ENCODE measurements at regions not wholly inside any gene's neighbourhood (a gene's known extent, or its start where the extent isn't known, plus 50 kb on each side); places are given as distances from the start of the nearest gene placed in this dataset.

GRCh38 chr3:84141571-84141970 lies 817.2 kb upstream of the CADM2 start:
- Histone ChIP-seq H3K36me3 (ENCODE audit: insufficient read depth, low read length) (no peaks in the 10 kb centered on the region), H3K9me3 (ENCODE audit: insufficient read depth, low read depth, low read length) (no peaks in the 10 kb centered on the region), H3K9ac (ENCODE audit: low read depth, low read length, poor library complexity, severe bottlenecking) (no peak overlapping the region), H3K4me1 (ENCODE audit: insufficient read depth, low read length, poor library complexity, severe bottlenecking) (no peaks in the 10 kb centered on the region), H3F3A (ENCODE audit: low read depth) (no peaks in the 10 kb centered on the region), H4K20me1 (ENCODE audit: insufficient read depth, low read length, poor library complexity, severe bottlenecking) (no peaks in the 10 kb centered on the region), H3K4me2 (ENCODE audit: low read depth, low read length, poor library complexity, severe bottlenecking) (no peak overlapping the region), H3K9me2 (replicated peaks; ENCODE audit: low read depth, low read length) (no peaks in the 10 kb centered on the region), H2AFZ (ENCODE audit: low read length) (no peak overlapping the region), H3K27me3 (ENCODE audit: insufficient read depth, low read length, poor library complexity, severe bottlenecking) (no peaks in the 10 kb centered on the region), H3K4me3 (ENCODE audit: low read length, poor library complexity, severe bottlenecking) (no peak overlapping the region), H3K79me2 (ENCODE audit: insufficient read depth, low read length) (no peaks in the 10 kb centered on the region)
- no peak for TF ChIP-seq CTCF (conservative IDR thresholded peaks at IDR 0.05; ENCODE audit: low read length)
- no peak for TF ChIP-seq EZH2phosphoT487 (IDR thresholded peaks at IDR 0.05; ENCODE audit: borderline replicate concordance)

- no peaks in the 10 kb centered on the region for H3K79me2 ChIP-seq (ENCODE audit: insufficient read depth, low read length)
- H3K9me2 ChIP-seq (replicated peaks; ENCODE audit: low read depth, low read length) = no peaks in the 10 kb centered on the region
- H3K9ac ChIP-seq (ENCODE audit: low read depth, low read length, poor library complexity, severe bottlenecking) = no peak overlapping the region
- H3K4me3 ChIP-seq (ENCODE audit: low read length, poor library complexity, severe bottlenecking) = no peak overlapping the region
- H3K4me1 ChIP-seq (ENCODE audit: insufficient read depth, low read length, poor library complexity, severe bottlenecking) = no peaks in the 10 kb centered on the region
- no peaks in the 10 kb centered on the region for H3K27me3 ChIP-seq (ENCODE audit: insufficient read depth, low read length, poor library complexity, severe bottlenecking)
- H3F3A ChIP-seq (ENCODE audit: low read depth) = no peaks in the 10 kb centered on the region
- H2AFZ ChIP-seq (ENCODE audit: low read length) = no peak overlapping the region
- H3K9me3 ChIP-seq (ENCODE audit: insufficient read depth, low read depth, low read length) = no peaks in the 10 kb centered on the region
- no peak for TF ChIP-seq CTCF (conservative IDR thresholded peaks at IDR 0.05; ENCODE audit: low read length)
- H3K4me2 ChIP-seq (ENCODE audit: low read depth, low read length, poor library complexity, severe bottlenecking) = no peak overlapping the region
- no peaks in the 10 kb centered on the region for H4K20me1 ChIP-seq (ENCODE audit: insufficient read depth, low read length, poor library complexity, severe bottlenecking)
- H3K36me3 ChIP-seq (ENCODE audit: insufficient read depth, low read length) = no peaks in the 10 kb centered on the region
These were observed 793.5 kb upstream of the CADM2 start for GRCh38 chr3:84165328-84165727.

GRCh38 chr3:84175449-84175848 lies 783.3 kb upstream of the CADM2 start:
- H3K4me1 ChIP-seq (ENCODE audit: insufficient read depth, low read length, poor library complexity, severe bottlenecking) = no peaks in the 10 kb centered on the region
- H3K4me2 ChIP-seq (ENCODE audit: low read depth, low read length, poor library complexity, severe bottlenecking) = no peak overlapping the region
- no peak for TF ChIP-seq EZH2phosphoT487 (IDR thresholded peaks at IDR 0.05; ENCODE audit: borderline replicate concordance)
- no peak for TF ChIP-seq CTCF (conservative IDR thresholded peaks at IDR 0.05; ENCODE audit: low read length)
- H3K4me3 ChIP-seq (ENCODE audit: low read length, poor library complexity, severe bottlenecking) = no peak overlapping the region
- H4K20me1 ChIP-seq (ENCODE audit: insufficient read depth, low read length, poor library complexity, severe bottlenecking) = no peaks in the 10 kb centered on the region
- H2AFZ ChIP-seq (ENCODE audit: low read length) = no peak overlapping the region
- H3K9me3 ChIP-seq (ENCODE audit: insufficient read depth, low read depth, low read length) = no peaks in the 10 kb centered on the region
- H3K27me3 ChIP-seq (ENCODE audit: insufficient read depth, low read length, poor library complexity, severe bottlenecking) = no peaks in the 10 kb centered on the region
- H3K9ac ChIP-seq (ENCODE audit: low read depth, low read length, poor library complexity, severe bottlenecking) = no peak overlapping the region
- H3K79me2 ChIP-seq (ENCODE audit: insufficient read depth, low read length) = no peaks in the 10 kb centered on the region
- H3F3A ChIP-seq (ENCODE audit: low read depth) = no peaks in the 10 kb centered on the region; the same call in 1 of the 2 replicates
- H3K9me2 ChIP-seq (replicated peaks; ENCODE audit: low read depth, low read length) = no peaks in the 10 kb centered on the region
- H3K36me3 ChIP-seq (ENCODE audit: insufficient read depth, low read length) = no peaks in the 10 kb centered on the region
